K562 (cell line): ENCODE measurements at regions not wholly inside any gene's neighbourhood (a gene's known extent, or its start where the extent isn't known, plus 50 kb on each side); places are given as distances from the start of the nearest gene placed in this dataset.

Experiments
- ATAC-seq: fragments of 200-7000 bp; cut with Tn5 transposase; 3 replicates; pipeline ENCODE4 v1.9.1; 2020; ENCODE audit warnings: moderate library complexity
- BruUV-seq: library from RNA; stranded (reverse); fragments of 400-500 nt; replicated peaks from 2 replicates; lab custom pipeline; 2021; lab: Mats Ljungman, UMichigan
- CTCF ChIA-PET: fragments of 300-600 bp; formaldehyde crosslinking; extraction: SDS; loops from one replicate; lab custom pipeline; 2021; ENCODE audit warnings: low intra/inter-chr PET ratio; lab: Yijun Ruan, JAX
- POLR2A ChIA-PET: fragments of 300-600, 350-650 bp; sonication (Branson Sonifier 250); formaldehyde crosslinking; extraction: SDS; loops from one replicate; lab custom pipeline; 2021; ENCODE audit warnings: antibody characterized with exemption, inconsistent platforms; lab: Yijun Ruan, JAX
- DNase-seq, 4 experiments: peaks; one replicate each; pipeline versions ENCODE4 v3.0.0 to v3.0.0-alpha.2; 2011 to 2018; ENCODE audit warnings: low spot score in 3 of 4, mixed read lengths in 3 of 4; ENCODE audit errors: extremely low read depth in 1 of 4
- FAIRE-seq: peaks from 2 replicates; lab custom pipeline; 2011; peaks lifted over from hg19 to GRCh38; lab: Jason Lieb, UNC
- H2AFZ ChIP-seq: 2 replicates; pipeline ENCODE4 v1.6.0; 2011; ENCODE audit warnings: low read depth, low read length, control low read depth, inconsistent platforms
- H3K27ac ChIP-seq: fragments of 200-600 bp; 3 replicates; pipeline ENCODE4 v1.8.0; 2011; ENCODE audit warnings: low read depth, mild to moderate bottlenecking, control low read depth, inconsistent platforms, low read length, moderate library complexity, mixed read lengths; ENCODE audit errors: extremely low read depth
- H3K27me3 ChIP-seq, 2 experiments: fragments of 300-600 bp in 1 of 2; 2 replicates in 1 of 2; 3 replicates in 1 of 2; pipeline versions ENCODE4 v1.6.0 to v1.8.0; 2011; ENCODE audit warnings: inconsistent platforms in 2 of 2, low read length in 2 of 2, mild to moderate bottlenecking in 1 of 2, mixed read lengths in 1 of 2, moderate library complexity in 1 of 2; ENCODE audit not compliant: control insufficient read depth in 2 of 2, insufficient read depth in 2 of 2
- H3K36me3 ChIP-seq: fragments of 300-600 bp; 3 replicates; pipeline ENCODE4 v1.8.0; 2011; ENCODE audit warnings: mild to moderate bottlenecking, low read length, inconsistent platforms; ENCODE audit not compliant: control insufficient read depth, insufficient read depth
- H3K4me1 ChIP-seq, 2 experiments: fragments of 200-600 bp in 1 of 2; replicated peaks in 1 of 2; 2 replicates in 1 of 2; 3 replicates in 1 of 2; pipeline versions ENCODE4 v1.5.1 to v1.8.0; 2011; ENCODE audit warnings: inconsistent platforms in 2 of 2, low read length in 2 of 2, mild to moderate bottlenecking in 1 of 2, mixed read lengths in 1 of 2, moderate library complexity in 1 of 2; ENCODE audit not compliant: control insufficient read depth in 2 of 2, insufficient read depth in 2 of 2
- H3K4me2 ChIP-seq: 2 replicates; pipeline ENCODE4 v1.6.1; 2011; ENCODE audit warnings: low read length, control low read depth, inconsistent platforms, mixed read lengths; ENCODE audit not compliant: insufficient read depth
- H3K4me3 ChIP-seq: fragments of 200-600 bp; sonication (generic), shearing (Covaris generic); 2 replicates; pipeline ENCODE4 v1.5.1; 2016; ENCODE audit warnings: control low read depth, inconsistent platforms
- H3K79me2 ChIP-seq: fragments of 200-600 bp; 3 replicates; pipeline ENCODE4 v1.8.0; 2011; ENCODE audit warnings: low read length, inconsistent platforms; ENCODE audit not compliant: control insufficient read depth, insufficient read depth
- H3K9ac ChIP-seq, 2 experiments: 2 replicates each; pipeline versions ENCODE4 v1.6.0 to v1.6.1; 2011; ENCODE audit warnings: low read depth in 2 of 2, low read length in 2 of 2, control low read depth in 1 of 2, inconsistent platforms in 1 of 2, mild to moderate bottlenecking in 1 of 2, mixed read lengths in 1 of 2; ENCODE audit not compliant: insufficient read depth in 1 of 2
- H3K9me1 ChIP-seq: one replicate; pipeline ENCODE4 v1.6.0; 2011; ENCODE audit warnings: inconsistent platforms, mild to moderate bottlenecking, low read length, moderate library complexity; ENCODE audit not compliant: control insufficient read depth, insufficient read depth
- H3K9me3 ChIP-seq: replicated peaks from 2 replicates; pipeline ENCODE4 v1.5.1; 2011; ENCODE audit warnings: low read depth, low read length, inconsistent platforms; ENCODE audit not compliant: control insufficient read depth, insufficient read depth
- H4K20me1 ChIP-seq: replicated peaks from 2 replicates; pipeline ENCODE4 v1.6.1; 2011; ENCODE audit warnings: low read length, inconsistent platforms, mixed read lengths; ENCODE audit not compliant: control insufficient read depth, insufficient read depth
- ATF1 ChIP-seq, 2 experiments: fragments of 450-650 bp in 1 of 2; IDR thresholded peaks; 2 replicates each; pipeline ENCODE4 v1.6.1; 2016; ENCODE audit warnings: missing compliant biosample characterization in 1 of 2, missing genetic modification characterization in 1 of 2
- CREB5 ChIP-seq: fragments of 250-450 bp; sonication (Bioruptor Pico); IDR thresholded peaks from 2 replicates; pipeline ENCODE4 v1.5.0; 2020; ENCODE audit warnings: mild to moderate bottlenecking
- CTBP1 ChIP-seq: fragments of 450-650 bp; IDR thresholded peaks from 2 replicates; pipeline ENCODE4 v1.6.1; 2016; ENCODE audit warnings: borderline replicate concordance
- HMG20B ChIP-seq: fragments of 250-450 bp; sonication (Bioruptor Pico); IDR thresholded peaks from 2 replicates; pipeline ENCODE4 v1.5.0; 2021; ENCODE audit warnings: mild to moderate bottlenecking
- HOMEZ ChIP-seq: fragments of 250-450 bp; sonication (Bioruptor Pico); IDR thresholded peaks from 2 replicates; pipeline ENCODE4 v1.4.0; 2020; ENCODE audit warnings: mild to moderate bottlenecking, moderate library complexity
- MTA2 ChIP-seq: fragments of 450-650 bp; IDR thresholded peaks from 2 replicates; pipeline ENCODE4 v1.6.1; 2016; ENCODE audit warnings: low read depth
- NR3C1 ChIP-seq: sonication (generic); formaldehyde crosslinking; IDR thresholded peaks from 2 replicates; pipeline ENCODE4 v1.8.1; 2022; ENCODE audit warnings: missing genetic modification reagents
- RNF219 ChIP-seq: fragments of 250-450 bp; sonication (Bioruptor Pico); IDR thresholded peaks from 2 replicates; pipeline ENCODE4 v1.5.0; 2022; ENCODE audit warnings: mild to moderate bottlenecking
- ZNF586 ChIP-seq: fragments of 450-650 bp; formaldehyde crosslinking; conservative IDR thresholded peaks from 2 replicates; pipeline ENCODE4 v1.4.0; 2020; ENCODE audit warnings: mild to moderate bottlenecking, moderate library complexity
- ZNF609 ChIP-seq: sonication (generic); formaldehyde crosslinking; IDR thresholded peaks from 2 replicates; pipeline ENCODE4 v1.8.1; 2023; ENCODE audit warnings: missing genetic modification reagents, mild to moderate bottlenecking, borderline replicate concordance
- WGBS: fragments of 100-300 bp; shearing (Covaris generic); methylation state at CpG from one replicate; pipeline ENCODE4 v1.1.6; 2016; ENCODE audit warnings: low coverage, mixed read lengths; ENCODE audit not compliant: insufficient coverage; ENCODE audit errors: missing lambda C conversion rate; 5-methylcytosine and 5-hydroxymethylcytosine counted together
- in situ Hi-C: fragments of 300-500 bp; cut with MboI; formaldehyde crosslinking; loops from 4 replicates; pipeline ENCODE4 v1.15.0; 2018; ENCODE audit warnings: inconsistent platforms, mixed read lengths
- intact Hi-C: fragments of 100-400 bp; cut with micrococcal nuclease; formaldehyde crosslinking; loops from 2 replicates; pipeline ENCODE4 v1.14.2; 2022

- H3K4me2 ChIP-seq: no peak overlapping the region
- no peaks in the 10 kb centered on the region for H4K20me1 ChIP-seq
- intact Hi-C loops: no loop called here
- 2% methylated on average over 3 of the region's 3 CpGs for WGBS
- H3K9me3 ChIP-seq: no peaks in the 10 kb centered on the region
- BruUV-seq: no TSS peak
- FAIRE-seq (no peak), DNase-seq (no peak), ATAC-seq (no peak)
- no peaks in the 10 kb centered on the region for H3K27me3 ChIP-seq
- H3K79me2 ChIP-seq: no peaks in the 10 kb centered on the region
- no peak overlapping the region for H3K9ac ChIP-seq
- H3K27ac ChIP-seq: no peak overlapping the region
- no peak overlapping the region for H2AFZ ChIP-seq
- POLR2A ChIA-PET: no interaction called here
- H3K4me3 ChIP-seq: no peak overlapping the region
- CTCF ChIA-PET: no interaction called here
- no peaks in the 10 kb centered on the region for H3K4me1 ChIP-seq
- H3K9me1 ChIP-seq: no peaks in the 10 kb centered on the region
- no peaks in the 10 kb centered on the region for H3K36me3 ChIP-seq
- in situ Hi-C loops: no loop called here
- TF ChIP-seq ATF1 (CRISPR knock-in tag; IDR thresholded peaks at IDR 0.05): no peak
- no peak for TF ChIP-seq ATF1 (tag; IDR thresholded peaks at IDR 0.05)
- TF ChIP-seq NR3C1 (CRISPR knock-in tag): no peak
- no peak for TF ChIP-seq HMG20B (CRISPR knock-in tag)
- no peak for TF ChIP-seq RNF219 (CRISPR knock-in tag)
- no peak for TF ChIP-seq ZNF586 (CRISPR knock-in tag)
- TF ChIP-seq ZNF609 (CRISPR knock-in tag): no peak
- TF ChIP-seq CREB5: no peak
- TF ChIP-seq MTA2: no peak
- no peak for TF ChIP-seq HOMEZ (CRISPR knock-in tag)
- TF ChIP-seq CTBP1: no peak
These were observed 146.8 kb upstream of the KITLG start for GRCh38 chr12:88726806-88727720.
